Calu3 (cell line): ENCODE measurements at regions not wholly inside any gene's neighbourhood (a gene's known extent, or its start where the extent isn't known, plus 50 kb on each side); places are given as distances from the start of the nearest gene placed in this dataset.

Experiments used
- BruUV-seq: library from RNA; stranded (reverse); fragments of 400-500 nt; replicated peaks from 2 replicates; lab custom pipeline; 2021; lab: Mats Ljungman, UMichigan
- CTCF ChIA-PET: fragments of 300-600 bp; sonication (Branson Sonifier 250); formaldehyde crosslinking; loops from one replicate; lab custom pipeline; 2022; ENCODE audit warnings: antibody characterized with exemption; lab: Charles Lee
- DNase-seq: peaks from one replicate; pipeline ENCODE4 v3.0.0; 2022
- H3K27ac Mint-ChIP-seq: one replicate; pipeline ENCODE4 v1.8.0; 2022; ENCODE audit warnings: mixed read lengths; ENCODE audit not compliant: unreplicated experiment
- H3K27me3 Mint-ChIP-seq: one replicate; pipeline ENCODE4 v1.8.0; 2022; ENCODE audit warnings: mixed read lengths; ENCODE audit not compliant: unreplicated experiment
- H3K36me3 Mint-ChIP-seq: one replicate; pipeline ENCODE4 v1.8.0; 2022; ENCODE audit warnings: mild to moderate bottlenecking, moderate library complexity, mixed read lengths; ENCODE audit not compliant: insufficient read depth, unreplicated experiment
- H3K4me1 Mint-ChIP-seq: one replicate; pipeline ENCODE4 v1.8.0; 2022; ENCODE audit warnings: mild to moderate bottlenecking, low read depth, mixed read lengths; ENCODE audit not compliant: unreplicated experiment
- H3K4me3 Mint-ChIP-seq: one replicate; pipeline ENCODE4 v1.8.0; 2022; ENCODE audit warnings: mild to moderate bottlenecking, low read depth, moderate library complexity, mixed read lengths; ENCODE audit not compliant: unreplicated experiment
- H3K9me3 Mint-ChIP-seq: one replicate; pipeline ENCODE4 v1.8.0; 2022; ENCODE audit warnings: low read depth, mixed read lengths; ENCODE audit not compliant: unreplicated experiment
- CTCF ChIP-seq: fragments of 200-600 bp; IDR thresholded peaks from one replicate; pipeline ENCODE4 v1.8.0; 2022; ENCODE audit warnings: antibody characterized with exemption; ENCODE audit not compliant: unreplicated experiment
- intact Hi-C: fragments of 100-400 bp; cut with micrococcal nuclease; formaldehyde crosslinking; loops from one replicate; pipeline ENCODE4 v1.10.0; 2022; ENCODE audit not compliant: unreplicated experiment

- TF ChIP-seq CTCF = no peak
- Mint-ChIP-seq H3K4me1 (no peaks in the 10 kb centered on the region), H3K36me3 (no peaks in the 10 kb centered on the region), H3K9me3 (peaks cover 11% of the 10 kb centered on the region), H3K27ac (no peak overlapping the region), H3K4me3 (no peak overlapping the region), H3K27me3 (no peaks in the 10 kb centered on the region)
- no peak for DNase-seq
- CTCF ChIA-PET = no interaction called here
- BruUV-seq = no TSS peak
- intact Hi-C loops = no loop called here
These were observed 573.0 kb downstream of the GALR1 start for GRCh38 chr18:77822632-77823031.

DNA sequence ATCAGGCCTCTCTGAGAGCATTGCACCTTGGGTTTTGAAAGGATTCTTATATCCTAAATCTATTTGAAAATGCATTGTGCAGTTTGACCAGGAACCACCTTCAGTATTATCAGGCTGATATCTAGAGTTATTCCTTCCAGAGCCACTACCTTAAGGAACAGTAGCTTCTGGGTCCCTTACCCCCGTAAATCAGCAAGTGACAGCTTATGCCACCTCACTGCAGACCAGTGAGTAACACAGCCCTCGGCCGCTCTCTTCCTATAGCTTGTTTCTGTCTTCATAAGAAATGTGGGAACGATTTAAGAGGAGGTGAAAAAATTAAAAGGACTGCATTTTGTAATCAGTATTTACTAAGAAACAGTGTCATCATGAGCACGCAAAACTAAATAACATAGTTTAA, 584.2 kb downstream of the GALR1 start:
- CTCF ChIA-PET = no interaction called here

DNA sequence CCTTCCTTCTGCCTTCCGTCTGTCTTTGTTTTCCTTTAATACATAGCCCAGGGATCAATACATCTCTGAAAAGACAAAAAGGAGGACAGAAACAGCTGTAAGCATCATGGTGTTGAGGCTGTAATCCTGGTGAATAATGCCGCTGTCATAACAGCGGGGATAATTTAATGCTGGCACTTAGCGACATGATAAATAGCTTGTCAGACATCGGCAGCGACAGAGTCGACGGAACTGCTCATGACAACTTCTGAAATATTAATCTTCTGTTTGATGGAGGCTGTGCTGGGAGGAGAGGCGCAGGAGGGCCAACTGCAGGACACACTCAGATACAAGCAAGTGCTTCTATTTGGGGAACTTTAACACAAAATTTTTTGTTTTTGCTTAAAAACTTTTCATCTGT, 602.2 kb downstream of the GALR1 start:
- TF ChIP-seq CTCF = no peak
- no peaks in the 10 kb centered on the region for H3K36me3 Mint-ChIP-seq
- no peak overlapping the region for H3K4me3 Mint-ChIP-seq
- no peaks in the 10 kb centered on the region for H3K4me1 Mint-ChIP-seq
- no peak for DNase-seq
- no TSS peak for BruUV-seq
- H3K9me3 Mint-ChIP-seq = peaks cover 5% of the 10 kb centered on the region
- no peak overlapping the region for H3K27ac Mint-ChIP-seq
- no peaks in the 10 kb centered on the region for H3K27me3 Mint-ChIP-seq
- intact Hi-C loops = no loop called here
- CTCF ChIA-PET = no interaction called here

More for the DNA sequence above, 584.2 kb downstream of the GALR1 start:
- H3K27me3 Mint-ChIP-seq = no peaks in the 10 kb centered on the region
- no peaks in the 10 kb centered on the region for H3K36me3 Mint-ChIP-seq
- H3K4me3 Mint-ChIP-seq = no peak overlapping the region
- DNase-seq = no peak
- H3K27ac Mint-ChIP-seq = no peak overlapping the region
- peaks cover 12% of the 10 kb centered on the region for H3K9me3 Mint-ChIP-seq
- no TSS peak for BruUV-seq
- intact Hi-C loops = no loop called here
- TF ChIP-seq CTCF = no peak
- no peaks in the 10 kb centered on the region for H3K4me1 Mint-ChIP-seq

DNA sequence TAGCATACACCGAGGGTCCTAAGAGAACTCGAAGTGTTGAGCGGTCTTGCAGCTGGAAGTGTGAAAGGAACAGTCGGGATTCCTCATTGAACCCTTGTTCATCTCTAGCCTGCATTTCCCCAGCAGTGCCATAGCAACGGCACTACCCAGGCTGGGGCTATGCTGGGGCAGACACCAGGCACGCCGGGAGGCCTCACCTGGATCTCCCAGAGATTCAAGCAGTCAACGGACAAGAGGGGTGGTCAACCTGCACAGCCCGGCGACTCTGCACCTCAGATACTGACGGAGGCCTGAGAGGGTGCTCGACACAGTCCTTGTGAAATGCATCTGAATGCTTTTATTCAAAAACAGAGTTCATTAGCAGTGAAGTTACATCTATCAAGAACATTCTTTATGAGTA, 604.2 kb downstream of the GALR1 start:
- CTCF ChIA-PET = no interaction called here
- Mint-ChIP-seq H3K4me1 (no peaks in the 10 kb centered on the region), H3K36me3 (no peaks in the 10 kb centered on the region), H3K27ac (no peak overlapping the region), H3K27me3 (no peaks in the 10 kb centered on the region), H3K9me3 (peaks cover 3% of the 10 kb centered on the region), H3K4me3 (no peak overlapping the region)
- no peak for DNase-seq
- intact Hi-C loops = no loop called here
- TF ChIP-seq CTCF = no peak
- no TSS peak for BruUV-seq
